Gastroesophageal sphincter (tissue), 4 donors: ENCODE measurements at regions not wholly inside any gene's neighbourhood (a gene's known extent, or its start where the extent isn't known, plus 50 kb on each side); places are given as distances from the start of the nearest gene placed in this dataset.
"Not testable (repeated sequence)": the region's sequence is repeated elsewhere in the genome, so short reads cannot be mapped to it uniquely, and the experiment has no call there.

Experiments used
- ATAC-seq: fragments of 150-250 bp; one replicate; pipeline ENCODE4 v1.9.1; 2016; ENCODE audit warnings: mild to moderate bottlenecking, moderate library complexity
- H3K27ac ChIP-seq, 4 donors: fragments of 200-600 bp; sonication (generic) in 3 of 4; 1 replicate in 3 of 4; 2 replicates in 1 of 4; pipeline ENCODE4 v1.5.1; 2016 to 2019
- H3K27me3 ChIP-seq: fragments of 200-600 bp; sonication (generic); one replicate; pipeline ENCODE4 v1.5.1; 2019
- H3K36me3 ChIP-seq, 2 donors: fragments of 200-600 bp; sonication (generic); one replicate each; pipeline ENCODE4 v1.5.1; 2019; ENCODE audit warnings: control low read depth in 1 of 2
- H3K4me1 ChIP-seq, 3 donors: fragments of 200-600 bp; sonication (generic); 1 replicate in 2 of 3; 2 replicates in 1 of 3; pipeline ENCODE4 v1.5.1; 2016 to 2019; ENCODE audit warnings: control low read depth in 2 of 3
- H3K4me3 ChIP-seq, 2 donors: fragments of 200-600 bp; sonication (generic); one replicate each; pipeline ENCODE4 v1.5.1; 2019; ENCODE audit warnings: mild to moderate bottlenecking in 1 of 2, moderate library complexity in 1 of 2
- H3K9me3 ChIP-seq, 3 donors: fragments of 200-600 bp; sonication (generic); one replicate each; pipeline ENCODE4 v1.5.1; 2017 to 2019; ENCODE audit warnings: control low read depth in 2 of 3
- CTCF ChIP-seq, 4 experiments: fragments of 200-600 bp in 2 of 4; fragments of 450-650 bp in 2 of 4; sonication (generic) in 1 of 4; IDR thresholded peaks; one replicate each; pipeline ENCODE4 v1.5.1; 2017 to 2019; ENCODE audit warnings: antibody characterized with exemption in 4 of 4, mild to moderate bottlenecking in 2 of 4, moderate library complexity in 2 of 4
- EP300 ChIP-seq: sonication (generic); formaldehyde crosslinking; IDR thresholded peaks from one replicate; pipeline ENCODE4 v1.6.1; 2017; ENCODE audit warnings: antibody characterized with exemption, mild to moderate bottlenecking
- POLR2A ChIP-seq, 2 donors: fragments of 450-650 bp; IDR thresholded peaks; one replicate each; pipeline ENCODE4 v1.6.1; 2017; ENCODE audit warnings: antibody characterized with exemption in 2 of 2, mild to moderate bottlenecking in 2 of 2, moderate library complexity in 1 of 2
- POLR2AphosphoS5 ChIP-seq: sonication (generic); formaldehyde crosslinking; IDR thresholded peaks from one replicate; pipeline ENCODE4 v1.6.1; 2017; ENCODE audit warnings: antibody characterized with exemption
- WGBS, 2 donors: methylation state at CpG; one replicate each; pipeline ENCODE4 v1.1.5; 2018; ENCODE audit warnings: low coverage in 1 of 2; 5-methylcytosine and 5-hydroxymethylcytosine counted together

GRCh38 chr12:66755727-66756395, 77.0 kb upstream of the GRIP1 start:
- H3K36me3 ChIP-seq: no peaks in the 10 kb centered on the region
- H3K4me1 ChIP-seq: peaks cover 0 to 7% (median 0%) of the 10 kb centered on the region in 3 donors
- no peak overlapping the region for H3K27ac ChIP-seq
- H3K9me3 ChIP-seq: no peaks in the 10 kb centered on the region
- no peaks in the 10 kb centered on the region for H3K27me3 ChIP-seq
- TF ChIP-seq CTCF (IDR thresholded peaks at IDR 0.05) (no peak), POLR2AphosphoS5 (no peak), EP300 (no peak), POLR2A (IDR thresholded peaks at IDR 0.05) (no peak)
- WGBS, 2 donors: 86% methylated on average over 2 of the region's 2 CpGs; no CpG with 5 or more reads in 1 of the 2 donors
- H3K4me3 ChIP-seq: no peak overlapping the region
- no peak for ATAC-seq

GRCh38 chr12:66756631-66757030, 77.8 kb upstream of the GRIP1 start:
- TF ChIP-seq CTCF (IDR thresholded peaks at IDR 0.05): no peak
- no peak for TF ChIP-seq POLR2A (IDR thresholded peaks at IDR 0.05)
- H3K4me3 ChIP-seq: no peak overlapping the region
- H3K27ac ChIP-seq: no peak overlapping the region
- no peaks in the 10 kb centered on the region for H3K27me3 ChIP-seq
- H3K4me1 ChIP-seq: peaks cover 0 to 5% (median 0%) of the 10 kb centered on the region in 3 donors
- no peaks in the 10 kb centered on the region for H3K36me3 ChIP-seq
- no peaks in the 10 kb centered on the region for H3K9me3 ChIP-seq
- ATAC-seq: no peak
- 93 to 100% methylated on average over 1 of the region's 1 CpG for WGBS, 2 donors

GRCh38 chr12:66760122-66760521, 81.2 kb upstream of the GRIP1 start:
- H3K4me1 ChIP-seq, H3K27ac ChIP-seq, H3K27me3 ChIP-seq, H3K4me3 ChIP-seq, H3K36me3 ChIP-seq, ATAC-seq, H3K9me3 ChIP-seq: not testable (repeated sequence)
- WGBS, 2 donors: 84 to 92% methylated on average over 4 of the region's 4 CpGs

- Histone ChIP-seq H3K4me3 (no peak overlapping the region), H3K9me3 (no peaks in the 10 kb centered on the region), H3K27ac (no peak overlapping the region), H3K4me1 (no peaks in the 10 kb centered on the region), H3K36me3 (no peaks in the 10 kb centered on the region), H3K27me3 (no peaks in the 10 kb centered on the region)
- WGBS, 2 donors: 42 to 67% methylated on average over 4 of the region's 4 CpGs
- ATAC-seq: no peak
- TF ChIP-seq EP300: no peak
- TF ChIP-seq POLR2AphosphoS5: no peak
- no peak for TF ChIP-seq POLR2A (IDR thresholded peaks at IDR 0.05)
- TF ChIP-seq CTCF (IDR thresholded peaks at IDR 0.05): no peak
Observed at GRCh38 chr12:66763467-66763866, 84.6 kb upstream of the GRIP1 start.

- H3K9me3 ChIP-seq: no peaks in the 10 kb centered on the region
- no peak for TF ChIP-seq POLR2AphosphoS5
- no peak for TF ChIP-seq POLR2A (IDR thresholded peaks at IDR 0.05)
- TF ChIP-seq CTCF (IDR thresholded peaks at IDR 0.05): no peak
- TF ChIP-seq EP300: no peak
- 100% methylated on average over 1 of the region's 1 CpG for WGBS, 2 donors
- no peak overlapping the region for H3K27ac ChIP-seq
- no peaks in the 10 kb centered on the region for H3K4me1 ChIP-seq
- no peak for ATAC-seq
- H3K27me3 ChIP-seq: no peaks in the 10 kb centered on the region
- H3K36me3 ChIP-seq: no peaks in the 10 kb centered on the region
- no peak overlapping the region for H3K4me3 ChIP-seq
Observed at GRCh38 chr12:66765204-66765603, 86.3 kb upstream of the GRIP1 start.
